Middle frontal gyrus (tissue), 1 donor: ENCODE measurements at regions not wholly inside any gene's neighbourhood (a gene's known extent, or its start where the extent isn't known, plus 50 kb on each side); places are given as distances from the start of the nearest gene placed in this dataset.

Source experiments
- DNase-seq: peaks from one replicate; pipeline ENCODE4 v3.0.0-alpha.2; 2015; ENCODE audit warnings: low spot score; ENCODE audit errors: extremely low spot score

DNA sequence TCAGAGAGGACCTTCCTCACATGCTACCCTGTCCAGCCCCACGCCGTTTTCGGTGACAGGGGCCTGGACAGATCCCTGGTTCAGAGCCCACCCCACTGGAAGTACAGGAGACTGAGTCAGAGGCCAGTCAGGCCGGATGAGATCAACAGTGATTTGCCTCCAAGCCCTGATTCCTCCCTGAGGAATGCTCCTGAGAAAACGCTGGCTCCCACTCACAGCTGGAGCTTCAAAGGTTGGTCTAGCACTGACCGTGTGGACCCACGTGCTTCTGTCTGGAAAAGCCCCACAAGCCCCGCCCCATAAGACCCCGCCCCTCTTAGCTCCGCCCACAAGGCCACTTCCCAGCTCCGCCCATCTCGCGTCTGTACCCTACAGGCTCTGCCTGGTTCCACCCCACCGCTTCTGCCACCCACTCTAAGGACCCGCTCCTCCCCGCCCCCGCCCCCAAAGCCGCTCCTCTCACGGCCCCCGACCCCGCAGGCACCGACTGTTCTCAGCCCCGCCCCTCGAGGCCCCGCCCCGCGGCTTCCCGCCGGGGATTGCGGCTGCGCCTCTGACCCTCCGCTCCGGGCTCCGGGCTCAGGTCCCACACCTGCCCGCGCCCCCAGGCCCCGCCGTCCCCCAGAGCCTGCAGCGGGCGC lies 64.9 kb upstream of the BHLHE23 start:
- no peak for DNase-seq

DNA sequence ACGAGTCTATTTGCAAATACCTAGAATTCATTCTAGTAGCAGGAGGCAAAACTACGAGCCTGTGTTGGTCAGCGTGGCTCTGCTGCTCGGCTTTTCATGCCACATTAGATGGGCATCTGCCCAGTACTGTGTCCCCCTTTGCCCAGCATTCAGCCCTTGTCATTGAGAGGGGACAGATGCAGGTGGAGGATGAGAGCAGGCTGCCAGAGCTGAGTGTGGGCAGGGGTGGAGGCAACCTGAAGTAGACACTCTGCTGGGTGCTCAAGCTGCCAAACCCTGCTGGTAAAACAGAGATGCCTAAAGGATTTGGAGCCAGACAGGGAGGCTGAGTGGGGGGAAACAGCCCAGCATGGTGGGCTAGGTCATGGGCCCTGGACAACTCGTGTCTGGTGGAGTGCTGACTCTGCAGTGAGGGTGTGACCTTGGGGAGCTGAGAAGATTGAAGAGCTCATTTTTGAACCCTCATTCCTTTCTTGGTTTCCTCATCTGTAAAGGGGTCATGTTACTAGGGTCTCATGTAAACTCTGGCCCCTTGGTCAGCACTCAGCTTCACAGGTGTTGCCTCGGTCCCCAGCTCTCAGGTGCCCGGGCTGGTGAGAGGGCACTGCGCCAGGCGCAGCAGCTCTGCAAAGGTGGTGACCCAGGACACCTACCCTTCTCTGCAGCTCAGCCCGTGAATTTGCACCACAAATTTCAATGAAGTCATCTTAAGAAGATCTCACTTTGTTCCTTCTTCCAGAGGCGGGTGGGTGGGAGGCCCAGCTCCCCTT lies 64.2 kb upstream of the BHLHE23 start:
- no peak for DNase-seq

DNA sequence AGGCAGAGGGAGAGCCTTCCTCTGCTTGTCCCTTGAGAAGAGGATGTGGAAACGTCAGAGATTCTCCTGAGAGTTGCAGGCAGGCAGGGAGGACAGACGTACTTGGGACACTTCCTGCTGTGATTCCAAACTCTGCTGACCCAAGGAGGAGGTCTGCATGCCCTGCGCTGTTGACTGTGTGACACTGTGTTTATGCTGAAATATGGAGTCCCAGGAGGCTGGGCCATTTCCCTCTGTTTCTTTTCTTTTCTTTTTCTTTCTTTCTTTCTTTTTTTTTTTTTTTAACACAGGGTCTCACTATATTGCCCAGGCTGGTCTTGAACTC lies 63.5 kb upstream of the BHLHE23 start:
- DNase-seq = no peak

- no peak for DNase-seq
These were observed 62.1 kb upstream of the BHLHE23 start for GRCh38 chr20:63068711-63069367.

- DNase-seq = no peak
These were observed 61.2 kb upstream of the BHLHE23 start for GRCh38 chr20:63067721-63068560.

DNA sequence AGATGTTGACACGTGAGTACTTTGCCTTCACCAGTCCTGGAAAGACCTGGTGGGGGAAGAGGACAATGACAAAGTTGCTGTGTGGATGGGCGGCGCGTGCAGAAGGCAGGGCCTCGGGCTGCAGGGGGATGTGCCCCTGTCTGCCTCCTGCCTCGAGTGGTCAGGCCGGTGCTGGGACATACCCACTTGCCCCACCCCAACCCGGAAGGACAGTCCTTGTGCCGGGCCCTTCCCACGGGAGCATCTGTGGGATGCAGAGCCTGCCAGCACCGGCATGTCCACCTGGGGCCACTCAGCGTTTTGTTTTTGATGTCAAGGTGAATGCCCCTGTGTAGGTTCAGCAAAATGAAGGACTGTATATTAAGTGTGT lies 60.5 kb upstream of the BHLHE23 start:
- DNase-seq = no peak

DNA sequence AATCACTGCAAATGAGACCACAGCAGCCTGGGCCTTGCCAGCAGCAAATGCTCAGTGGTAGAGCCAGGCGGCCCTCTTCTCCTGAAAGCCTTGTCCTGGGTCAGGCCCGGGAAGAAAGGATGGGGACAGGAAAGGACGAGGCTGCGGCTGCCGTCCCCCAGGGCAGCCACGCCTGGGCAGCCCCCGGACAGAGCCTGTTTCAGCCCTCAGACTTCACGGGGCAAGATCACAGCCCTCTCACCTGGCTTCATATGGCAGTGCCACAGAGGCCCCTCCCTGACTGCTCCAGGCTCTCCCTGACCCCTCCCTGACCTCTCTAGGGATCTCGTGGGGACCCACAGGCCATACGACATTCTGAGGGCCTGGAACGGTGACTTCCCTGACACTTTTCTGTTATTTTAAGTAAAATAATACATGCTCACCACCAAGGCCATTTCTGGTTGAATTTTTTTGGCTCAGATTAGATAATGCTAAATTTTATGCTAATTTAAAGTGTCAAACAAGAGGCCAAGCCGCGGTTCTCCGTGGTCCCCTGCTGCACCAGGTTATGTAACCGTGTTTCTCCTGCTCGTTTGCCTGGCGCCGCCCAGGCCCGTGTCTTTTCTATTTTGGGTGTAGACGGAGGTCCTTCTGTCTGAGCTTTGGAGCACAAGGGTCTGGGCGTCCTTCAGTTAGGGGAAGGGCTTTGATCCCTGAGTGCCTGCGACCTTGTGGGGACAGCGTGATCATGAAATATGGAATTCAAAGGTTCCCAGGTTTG lies 59.9 kb upstream of the BHLHE23 start:
- DNase-seq = no peak

DNA sequence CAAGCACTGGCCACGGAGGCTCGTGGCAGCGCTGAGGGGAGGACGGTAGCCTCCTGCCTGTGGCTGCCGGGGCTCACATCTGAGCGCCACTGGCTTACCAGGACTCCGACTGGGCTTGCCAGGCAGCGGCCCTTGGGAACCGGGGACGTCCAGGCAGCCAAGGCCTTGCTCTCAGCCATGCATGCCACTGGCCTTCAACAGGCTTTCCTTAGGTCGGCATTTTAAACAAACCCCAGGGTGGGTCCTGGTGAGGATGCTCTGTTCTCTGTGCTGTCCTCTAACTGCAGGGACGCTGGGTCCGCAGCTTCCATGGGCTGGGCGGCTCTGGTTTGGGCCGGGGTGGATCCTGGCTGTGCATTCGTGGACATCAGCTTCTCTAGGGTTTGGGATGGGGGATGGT lies 59.1 kb upstream of the BHLHE23 start:
- no peak for DNase-seq

DNA sequence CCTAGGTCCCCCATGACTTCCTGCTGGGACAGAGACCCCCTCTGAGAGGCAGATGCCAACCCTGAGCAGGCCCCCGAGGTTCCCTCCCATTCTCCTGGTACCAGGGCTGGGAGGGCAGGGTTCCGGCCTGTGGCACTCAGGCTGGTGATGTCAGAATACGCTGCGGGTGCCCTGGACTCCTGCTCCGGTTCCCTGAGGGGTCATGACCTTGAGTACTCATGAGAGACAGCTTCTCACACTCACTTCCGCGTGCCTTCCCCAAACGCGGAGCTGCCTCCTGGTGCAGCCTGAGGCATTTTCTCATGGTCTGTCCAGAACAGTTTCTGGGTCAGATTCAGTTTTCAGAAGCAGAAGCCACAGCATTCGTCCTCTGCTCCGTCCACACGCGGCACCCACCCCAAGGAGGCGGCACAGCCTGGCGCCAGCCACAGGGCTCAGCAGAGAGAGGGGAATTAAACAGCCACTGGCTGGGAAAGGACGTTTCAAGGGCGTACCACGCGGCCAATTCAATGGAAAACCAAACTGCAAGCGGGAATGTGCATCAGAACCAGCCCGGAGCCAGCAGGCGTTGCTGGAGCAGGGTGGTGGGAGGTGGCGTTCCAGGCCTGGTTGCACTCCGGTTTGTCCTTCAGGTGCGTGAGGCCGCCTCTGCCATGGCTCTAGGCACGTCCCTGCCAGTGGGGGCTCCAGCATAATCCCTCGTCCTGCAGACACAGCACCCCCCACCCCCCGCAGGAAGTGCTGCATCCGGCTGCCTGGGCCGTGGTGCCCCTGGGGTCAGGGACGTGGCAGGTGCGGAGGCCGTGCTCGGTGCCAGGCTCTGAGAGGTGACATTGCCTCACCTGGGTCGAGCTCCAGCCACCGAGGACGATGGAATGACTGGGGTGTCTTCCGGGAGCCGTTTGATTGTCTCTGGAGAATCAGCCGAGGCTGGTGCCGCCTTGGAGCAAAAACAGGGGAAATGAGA lies 58.3 kb upstream of the BHLHE23 start:
- no peak for DNase-seq

GRCh38 chr20:63064310-63064709 lies 57.5 kb upstream of the BHLHE23 start:
- DNase-seq = no peak

DNA sequence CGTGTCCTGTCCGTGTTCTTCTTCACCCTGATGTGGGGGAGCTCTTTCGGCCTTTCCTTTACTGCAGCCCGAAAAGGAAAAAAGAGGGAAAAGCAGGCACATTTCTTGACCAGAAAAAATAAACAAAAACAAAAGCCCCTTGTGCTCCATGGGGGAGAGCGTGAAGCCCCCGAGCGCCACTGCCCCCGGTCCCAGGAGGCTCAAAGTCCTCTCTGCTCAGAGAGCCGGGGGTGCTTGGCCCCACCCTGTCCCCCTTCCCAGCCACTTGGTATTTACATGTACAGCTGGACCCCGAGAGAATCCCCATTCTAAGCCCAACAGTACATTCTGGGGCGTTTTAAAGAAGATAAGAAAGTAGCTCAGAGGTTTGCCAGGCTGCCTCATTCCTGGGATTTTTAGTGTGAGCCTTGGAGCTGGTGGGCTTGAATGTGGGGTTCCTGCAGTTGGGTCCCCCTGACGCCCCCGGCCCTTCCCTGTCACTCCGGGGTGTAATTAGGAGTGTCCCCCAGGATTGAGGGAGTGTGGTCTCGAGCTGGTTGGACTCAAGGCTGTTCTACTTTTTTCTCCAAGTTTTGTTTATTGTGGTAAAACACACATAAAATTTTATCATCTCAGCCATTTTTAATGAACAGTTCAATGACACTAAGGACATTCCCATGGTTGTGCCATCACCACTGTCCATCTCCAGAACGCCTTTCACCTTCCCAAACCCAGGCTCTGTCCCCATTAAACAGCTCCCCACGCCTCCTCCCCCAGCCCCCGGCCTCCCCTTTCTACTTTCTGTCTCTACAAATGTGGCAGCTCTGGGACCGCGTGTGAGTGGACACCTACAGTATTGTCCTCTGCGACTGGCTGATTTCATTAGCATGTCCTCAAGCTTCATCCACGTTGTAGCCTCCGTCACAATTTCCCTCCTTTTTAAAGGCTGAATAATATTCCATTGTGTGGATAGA lies 55.7 kb upstream of the BHLHE23 start:
- DNase-seq = no peak

- no peak for DNase-seq
These were observed 55.0 kb upstream of the BHLHE23 start for GRCh38 chr20:63061771-63062100.

DNA sequence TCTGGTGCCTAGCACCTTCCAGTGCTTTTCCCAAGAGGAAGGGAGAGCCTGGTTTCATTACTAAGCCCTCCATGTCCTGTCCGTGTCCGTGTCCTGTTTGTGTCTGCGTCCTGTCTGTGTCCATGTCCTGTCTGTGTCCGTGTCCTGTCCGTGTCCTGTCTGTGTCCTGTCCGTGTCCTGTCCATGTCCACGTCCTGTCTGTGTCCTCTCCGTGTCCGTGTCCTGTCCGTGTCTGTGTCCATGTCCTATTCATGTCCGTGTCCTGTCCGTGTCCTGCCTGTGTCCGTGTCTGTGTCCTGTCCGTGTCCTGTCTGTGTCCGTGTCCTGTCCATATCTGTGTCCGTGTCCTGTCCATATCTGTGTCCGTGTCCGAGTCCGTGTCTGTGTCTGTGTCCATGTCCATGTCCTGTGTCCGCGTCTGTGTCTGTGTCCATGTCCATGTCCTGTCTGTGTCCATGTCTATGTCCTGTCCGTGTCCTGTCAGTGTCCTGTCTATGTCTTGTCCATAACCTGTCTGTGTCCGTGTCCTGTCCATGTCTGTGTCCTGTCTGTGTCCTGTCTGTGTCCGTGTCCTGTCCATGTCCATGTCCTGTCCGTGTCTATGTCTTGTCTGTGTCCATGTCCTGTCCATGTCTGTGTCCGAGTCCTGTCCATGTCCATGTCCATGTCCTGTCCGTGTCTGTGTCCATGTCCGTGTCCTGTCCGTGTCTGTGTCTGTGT lies 54.4 kb upstream of the BHLHE23 start:
- no peak for DNase-seq

DNA sequence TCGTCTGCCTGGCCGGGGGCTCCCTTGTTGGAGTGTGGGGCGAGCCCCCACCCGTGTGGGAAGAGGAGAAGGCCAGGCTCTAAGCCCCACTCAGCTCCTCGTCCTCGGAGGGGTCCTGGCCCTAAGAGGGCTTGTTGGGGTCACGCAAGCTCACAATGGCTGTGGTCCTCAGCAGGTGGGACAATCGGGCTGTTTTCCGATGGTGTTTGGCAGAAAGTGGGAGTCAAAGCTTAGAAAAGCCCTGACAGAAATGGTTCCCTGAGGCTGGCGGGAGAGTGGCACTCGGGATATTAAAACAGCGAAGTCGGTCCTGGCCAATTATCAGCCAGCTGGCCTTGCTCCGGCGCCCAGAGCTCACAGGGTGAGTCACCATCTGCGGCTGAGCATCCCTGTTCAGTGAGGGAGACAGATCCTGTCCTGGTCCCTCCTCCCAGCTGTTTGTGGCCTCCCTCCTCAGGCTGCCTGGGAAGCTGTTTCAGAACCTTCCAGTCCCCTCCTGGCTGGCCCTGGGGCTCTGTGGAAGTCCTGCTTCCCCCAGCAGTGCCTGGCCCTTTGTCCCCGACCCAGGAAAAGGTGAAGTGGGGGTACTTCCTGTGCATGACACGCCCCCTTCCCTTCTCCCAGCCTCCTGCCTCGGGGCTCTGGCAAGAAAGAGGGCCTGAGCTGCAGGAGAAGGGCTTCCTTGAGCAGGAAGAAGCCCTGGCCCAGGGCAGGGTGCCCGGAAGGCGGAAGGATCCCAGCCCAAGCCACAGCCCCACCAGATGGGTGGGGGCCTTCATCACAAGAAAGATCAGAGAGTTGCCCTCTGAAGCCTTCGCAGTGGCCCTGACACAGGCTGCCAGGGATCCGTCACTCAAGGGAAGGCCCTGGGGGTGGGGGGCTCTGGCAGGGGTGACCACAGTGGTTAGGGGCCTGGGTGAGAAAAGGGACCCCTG lies 53.6 kb upstream of the BHLHE23 start:
- DNase-seq = no peak

- no peak for DNase-seq
These were observed 52.9 kb upstream of the BHLHE23 start for GRCh38 chr20:63059684-63060056.

DNA sequence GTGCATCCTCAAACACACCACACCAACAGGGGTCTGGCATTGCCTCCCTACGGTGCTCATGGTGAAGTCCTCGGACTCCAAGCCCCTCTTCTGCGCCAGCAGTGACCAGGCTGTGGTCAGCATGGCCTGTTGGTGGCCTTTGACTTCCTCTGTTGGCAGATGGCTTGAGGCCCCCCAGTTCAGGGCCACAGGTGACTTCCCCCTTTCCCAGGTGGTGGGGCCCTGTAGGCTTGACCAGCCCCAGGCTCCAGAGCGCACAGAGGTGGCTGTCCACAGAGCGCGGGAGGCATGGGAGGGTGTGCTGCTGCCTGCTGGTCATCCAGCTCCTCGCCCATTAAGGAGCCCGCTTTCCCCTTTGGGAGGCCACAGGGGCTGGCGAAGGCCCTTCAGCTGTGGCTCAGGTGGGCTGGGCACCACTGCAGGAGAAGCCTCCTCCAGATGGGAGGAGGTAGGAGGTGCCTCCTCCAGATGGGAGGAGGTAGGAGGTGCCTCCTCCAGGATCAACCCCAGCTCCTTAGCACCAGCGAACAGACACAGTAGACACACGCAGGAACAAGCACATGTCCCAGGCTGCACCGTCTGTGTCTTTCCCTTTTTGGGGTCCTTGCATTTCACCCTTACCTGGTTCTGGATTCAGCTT lies 52.1 kb upstream of the BHLHE23 start:
- DNase-seq = no peak
